IPS-18a (cell line): ENCODE measurements at regions not wholly inside any gene's neighbourhood (a gene's known extent, or its start where the extent isn't known, plus 50 kb on each side); places are given as distances from the start of the nearest gene placed in this dataset.

ENCODE experiments used
- H3K27ac ChIP-seq: one replicate; pipeline ENCODE4 v1.5.1; 2013; ENCODE audit warnings: low read length
- H3K27me3 ChIP-seq: one replicate; pipeline ENCODE4 v1.6.1; 2013; ENCODE audit warnings: mild to moderate bottlenecking, low read length; ENCODE audit not compliant: control insufficient read depth, insufficient read depth
- H3K36me3 ChIP-seq: one replicate; pipeline ENCODE4 v1.6.1; 2013; ENCODE audit warnings: low read depth, low read length; ENCODE audit not compliant: control insufficient read depth
- H3K4me1 ChIP-seq: one replicate; pipeline ENCODE4 v1.6.1; 2013; ENCODE audit warnings: low read depth, low read length; ENCODE audit not compliant: control insufficient read depth
- H3K4me3 ChIP-seq: one replicate; pipeline ENCODE4 v1.5.1; 2013; ENCODE audit warnings: low read length
- H3K9ac ChIP-seq: one replicate; pipeline ENCODE4 v1.6.1; 2013; ENCODE audit warnings: mild to moderate bottlenecking, low read length, moderate library complexity
- H3K9me3 ChIP-seq: one replicate; pipeline ENCODE4 v1.6.1; 2013; ENCODE audit warnings: low read depth, low read length; ENCODE audit not compliant: control insufficient read depth

GRCh38 chr10:125219776-125220175 is 59.4 kb upstream of the CTBP2 start:
- no peak overlapping the region for H3K27ac ChIP-seq
- no peak overlapping the region for H3K9ac ChIP-seq
- no peaks in the 10 kb centered on the region for H3K36me3 ChIP-seq
- no peak overlapping the region for H3K4me3 ChIP-seq
- H3K27me3 ChIP-seq: no peaks in the 10 kb centered on the region
- no peaks in the 10 kb centered on the region for H3K4me1 ChIP-seq
- H3K9me3 ChIP-seq: no peaks in the 10 kb centered on the region

DNA sequence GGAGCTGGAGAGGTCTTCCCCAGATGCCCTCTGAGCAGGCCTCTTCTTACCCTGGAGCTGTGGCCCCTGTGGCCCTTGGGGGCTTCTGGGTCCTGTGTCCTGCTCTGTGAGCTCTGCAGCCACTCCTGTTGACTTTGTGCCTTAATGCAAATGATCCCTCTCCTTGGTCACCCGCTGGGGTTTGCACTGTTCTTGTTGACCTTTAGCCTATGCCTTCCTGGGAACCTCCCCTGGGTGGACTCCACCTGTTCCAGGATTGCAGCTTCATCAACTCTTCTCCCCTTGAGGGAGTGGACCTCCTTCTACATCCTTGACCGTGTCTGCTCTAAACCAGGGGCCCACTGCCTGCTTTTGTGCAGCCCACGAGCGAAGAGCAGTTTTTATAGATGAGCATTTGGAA is 58.6 kb upstream of the CTBP2 start:
- no peaks in the 10 kb centered on the region for H3K4me1 ChIP-seq
- no peak overlapping the region for H3K4me3 ChIP-seq
- H3K27ac ChIP-seq: no peak overlapping the region
- no peaks in the 10 kb centered on the region for H3K27me3 ChIP-seq
- H3K9me3 ChIP-seq: no peaks in the 10 kb centered on the region
- no peaks in the 10 kb centered on the region for H3K36me3 ChIP-seq
- H3K9ac ChIP-seq: no peak overlapping the region

- Histone ChIP-seq H3K27ac (no peak overlapping the region), H3K36me3 (no peaks in the 10 kb centered on the region), H3K4me3 (no peak overlapping the region), H3K9me3 (no peaks in the 10 kb centered on the region), H3K4me1 (no peaks in the 10 kb centered on the region), H3K9ac (no peak overlapping the region), H3K27me3 (no peaks in the 10 kb centered on the region)
These were observed 57.8 kb upstream of the CTBP2 start for GRCh38 chr10:125217990-125218675.

DNA sequence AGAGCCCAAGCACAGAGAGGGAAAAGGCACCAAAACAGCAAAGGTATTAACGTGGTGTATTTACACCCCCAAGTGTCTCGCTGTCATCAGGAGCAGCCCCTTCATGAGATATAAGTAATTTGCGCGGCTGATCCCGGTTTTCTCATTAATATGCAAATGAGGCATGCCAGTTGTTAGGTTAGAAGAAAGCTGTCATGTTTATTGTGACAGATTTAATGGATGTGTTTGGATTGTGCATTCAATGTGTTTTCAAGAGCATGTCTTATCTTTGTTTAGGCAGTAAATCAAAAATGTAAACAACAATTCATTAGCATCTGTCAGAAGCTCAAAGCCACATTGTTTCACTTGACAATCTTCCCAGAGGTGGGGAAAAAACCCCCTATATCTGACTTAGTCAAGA is 56.5 kb upstream of the CTBP2 start:
- no peak overlapping the region for H3K9ac ChIP-seq
- no peaks in the 10 kb centered on the region for H3K27me3 ChIP-seq

GRCh38 chr10:125216309-125216708 is 55.9 kb upstream of the CTBP2 start:
- Histone ChIP-seq H3K4me3 (no peak overlapping the region), H3K9ac (no peak overlapping the region), H3K27me3 (no peaks in the 10 kb centered on the region), H3K36me3 (no peaks in the 10 kb centered on the region), H3K9me3 (no peaks in the 10 kb centered on the region), H3K4me1 (no peaks in the 10 kb centered on the region), H3K27ac (no peak overlapping the region)

More for the DNA sequence above, 56.5 kb upstream of the CTBP2 start:
- Histone ChIP-seq H3K4me1 (no peaks in the 10 kb centered on the region), H3K36me3 (no peaks in the 10 kb centered on the region), H3K9me3 (no peaks in the 10 kb centered on the region), H3K4me3 (no peak overlapping the region), H3K27ac (no peak overlapping the region)

DNA sequence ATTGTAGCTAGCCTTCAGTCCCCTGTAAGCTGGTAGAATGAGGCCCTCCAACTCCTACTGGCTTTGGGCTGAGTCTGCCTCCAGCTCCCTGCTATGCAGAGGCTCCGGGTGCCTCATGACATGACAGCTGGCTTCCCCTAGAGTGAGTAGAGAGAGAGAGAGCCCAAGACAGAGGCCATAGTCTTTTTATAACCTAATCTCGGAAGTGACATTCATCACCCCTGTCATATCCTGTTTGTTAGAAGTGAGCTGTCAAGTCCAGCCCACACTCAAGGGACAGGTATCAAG is 53.9 kb upstream of the CTBP2 start:
- H3K27me3 ChIP-seq: no peaks in the 10 kb centered on the region
- no peaks in the 10 kb centered on the region for H3K9me3 ChIP-seq
- no peaks in the 10 kb centered on the region for H3K4me1 ChIP-seq
- no peak overlapping the region for H3K4me3 ChIP-seq
- no peak overlapping the region for H3K27ac ChIP-seq
- no peaks in the 10 kb centered on the region for H3K36me3 ChIP-seq
- H3K9ac ChIP-seq: no peak overlapping the region

GRCh38 chr10:125213541-125214282 is 53.3 kb upstream of the CTBP2 start:
- Histone ChIP-seq H3K9me3 (no peaks in the 10 kb centered on the region), H3K36me3 (no peaks in the 10 kb centered on the region), H3K4me1 (no peaks in the 10 kb centered on the region), H3K27ac (no peak overlapping the region), H3K9ac (no peak overlapping the region), H3K27me3 (no peaks in the 10 kb centered on the region), H3K4me3 (no peak overlapping the region)

GRCh38 chr10:125212150-125212809 is 51.9 kb upstream of the CTBP2 start:
- Histone ChIP-seq H3K9ac (no peak overlapping the region), H3K4me1 (no peaks in the 10 kb centered on the region), H3K27ac (no peak overlapping the region), H3K9me3 (no peaks in the 10 kb centered on the region), H3K27me3 (no peaks in the 10 kb centered on the region), H3K4me3 (no peak overlapping the region), H3K36me3 (no peaks in the 10 kb centered on the region)
